Stimulated activated CD8-positive, alpha-beta memory T cell treated with anti-CD3 and anti-CD28 coated beads, Interleukin-15, amount 100 ng/mL, for 48 hours (primary cell): ENCODE measurements at regions not wholly inside any gene's neighbourhood (a gene's known extent, or its start where the extent isn't known, plus 50 kb on each side); places are given as distances from the start of the nearest gene placed in this dataset.
"Not testable (repeated sequence)": the region's sequence is repeated elsewhere in the genome, so short reads cannot be mapped to it uniquely, and the experiment has no call there.

Experiments used
- DNase-seq, 2 donors: peaks; one replicate each; pipeline ENCODE4 v3.0.0-alpha.2; 2020; ENCODE audit warnings: low read depth in 2 of 2

- DNase-seq: no peak
Observed at GRCh38 chr18:78268226-78268988, 711.2 kb upstream of the SALL3 start.

DNA sequence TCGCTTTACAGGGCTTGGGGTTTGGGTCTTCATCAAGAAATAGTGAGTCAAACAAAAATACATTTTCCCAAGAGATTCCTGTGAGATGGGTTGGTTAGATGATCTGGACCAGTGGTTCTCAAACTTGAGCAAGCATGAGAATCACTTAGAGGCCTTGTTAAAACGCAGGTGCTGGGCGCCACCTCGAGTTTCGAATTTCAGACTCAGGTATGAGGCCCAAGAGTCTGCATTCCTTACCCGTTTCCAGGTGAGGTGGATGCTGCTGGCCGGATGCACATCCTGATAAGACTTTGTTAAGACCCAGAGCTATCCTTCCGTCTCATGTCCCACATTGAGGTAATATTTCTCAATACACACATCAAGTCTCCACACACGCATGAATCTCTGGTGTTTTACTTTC, 707.8 kb upstream of the SALL3 start:
- no peak for DNase-seq

DNA sequence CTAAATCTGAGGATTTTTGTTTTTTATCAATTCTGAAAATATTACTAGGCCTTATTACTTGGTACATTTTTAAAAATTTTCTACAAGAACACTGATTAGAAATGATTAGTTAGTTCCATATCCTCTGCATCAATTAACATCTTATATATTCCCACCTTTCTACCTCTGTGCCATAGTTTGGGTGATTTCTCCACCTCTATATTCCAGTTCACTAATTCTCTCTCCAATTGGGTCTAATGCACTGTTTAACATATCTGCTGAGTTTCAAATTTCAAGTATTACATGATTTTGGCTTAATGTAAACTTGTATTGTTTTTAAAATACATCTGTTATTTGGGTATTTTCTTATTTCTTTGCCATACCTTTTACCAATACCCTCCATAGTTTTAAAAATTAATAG, 705.7 kb upstream of the SALL3 start:
- no peak for DNase-seq

GRCh38 chr18:78283425-78283824, 696.2 kb upstream of the SALL3 start:
- DNase-seq: not testable (repeated sequence)

DNA sequence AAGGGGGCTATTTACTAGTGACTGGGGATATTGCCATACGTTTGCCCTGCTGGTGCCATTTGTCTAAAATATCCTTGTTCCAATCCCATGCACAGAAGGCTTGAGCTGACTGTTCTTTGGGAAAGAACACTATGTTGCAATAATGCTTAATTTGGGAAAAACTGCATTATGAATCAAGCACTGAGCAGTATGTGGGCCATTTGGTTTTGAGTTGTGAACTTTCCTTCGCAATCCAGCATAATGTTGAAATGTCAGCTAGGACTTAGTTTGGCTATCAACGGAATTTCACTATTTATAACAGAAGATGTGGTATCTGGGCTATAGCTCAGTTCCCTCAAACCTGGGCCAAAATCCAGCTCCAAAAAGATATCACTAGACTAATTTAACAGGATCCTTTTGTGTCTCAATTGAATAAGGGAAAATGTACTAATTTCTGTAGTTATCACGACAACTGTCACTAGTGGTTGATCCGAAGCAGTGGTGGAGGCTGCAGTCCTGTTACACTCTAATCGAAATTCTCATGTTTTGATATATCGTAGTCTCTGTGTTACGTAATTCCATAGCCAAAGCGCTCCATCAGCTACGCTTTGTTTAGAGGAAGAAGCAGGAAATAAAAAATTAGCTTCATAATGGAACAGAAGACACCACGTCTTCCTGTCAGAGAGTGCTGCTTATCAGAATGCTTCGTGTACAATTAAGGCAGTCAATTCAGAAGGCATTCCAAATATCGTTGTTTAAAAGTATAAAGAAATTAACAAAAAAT, 686.8 kb upstream of the SALL3 start:
- no peak for DNase-seq

DNA sequence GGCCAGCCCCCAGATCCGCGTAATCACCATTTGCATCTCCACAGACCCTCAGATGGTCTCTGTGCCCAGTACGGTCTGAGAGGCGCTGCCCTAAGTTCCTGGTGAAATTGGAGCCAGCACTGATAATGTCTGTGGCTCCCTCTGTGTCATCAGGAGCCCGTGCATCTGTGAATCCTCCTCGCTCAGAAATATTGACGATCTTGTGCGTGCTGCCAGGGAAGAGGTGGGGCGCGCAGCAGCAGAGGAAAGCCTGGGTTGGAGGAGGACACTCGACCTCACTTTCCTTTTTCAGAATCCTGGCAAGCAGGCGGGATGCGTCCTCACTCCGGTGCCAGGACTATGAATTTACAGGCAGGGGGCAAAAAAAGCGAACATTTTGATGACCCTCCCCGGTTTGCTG, 686.1 kb upstream of the SALL3 start:
- no peak for DNase-seq

DNA sequence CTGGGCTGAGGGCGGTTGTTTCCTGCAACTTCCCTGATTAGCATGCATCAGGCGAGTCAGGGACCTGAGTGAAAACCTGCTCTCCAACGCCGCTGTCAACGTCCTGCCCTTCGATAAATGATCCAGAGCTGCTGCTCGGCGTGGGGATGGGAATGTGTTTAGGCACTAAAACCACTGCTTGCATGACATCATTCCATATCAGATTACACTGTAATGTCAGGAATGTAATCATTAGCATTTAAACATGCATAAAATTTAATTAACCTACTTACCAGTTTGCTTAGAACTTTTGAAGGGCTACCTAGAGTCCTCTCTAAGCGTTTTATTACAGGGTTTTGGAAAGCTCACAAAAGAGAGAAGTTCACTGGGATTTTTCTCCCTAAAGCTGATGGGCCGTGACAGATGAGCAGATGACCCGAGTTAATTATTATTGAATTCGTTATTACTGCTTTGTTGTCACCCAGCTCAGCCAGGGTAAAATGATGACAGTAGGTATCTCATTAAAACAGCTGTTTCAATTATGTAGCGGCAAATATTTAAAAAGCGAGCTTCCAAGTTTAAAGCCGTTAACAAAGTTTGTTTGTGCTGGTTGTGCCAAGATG, 685.6 kb upstream of the SALL3 start:
- no peak for DNase-seq

DNA sequence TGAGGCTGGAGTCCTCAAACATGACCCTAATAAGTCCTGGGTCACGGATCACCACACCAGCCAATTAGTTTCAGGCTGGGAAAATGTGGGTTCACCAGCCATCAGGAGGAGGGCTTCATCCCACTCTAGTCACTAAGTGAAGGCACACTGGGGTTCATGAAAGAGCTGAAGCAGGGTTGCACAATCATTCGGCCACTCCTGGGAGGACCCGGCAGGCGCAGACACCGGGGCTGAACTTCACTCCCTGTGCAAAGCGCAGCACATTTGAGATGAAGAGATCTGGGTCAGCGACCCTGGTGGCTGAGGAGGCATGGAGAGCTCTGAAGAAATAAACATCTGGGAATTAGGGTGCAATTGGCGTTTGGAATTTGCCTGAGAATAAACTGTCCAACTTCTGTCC, 684.4 kb upstream of the SALL3 start:
- DNase-seq: no peak

DNA sequence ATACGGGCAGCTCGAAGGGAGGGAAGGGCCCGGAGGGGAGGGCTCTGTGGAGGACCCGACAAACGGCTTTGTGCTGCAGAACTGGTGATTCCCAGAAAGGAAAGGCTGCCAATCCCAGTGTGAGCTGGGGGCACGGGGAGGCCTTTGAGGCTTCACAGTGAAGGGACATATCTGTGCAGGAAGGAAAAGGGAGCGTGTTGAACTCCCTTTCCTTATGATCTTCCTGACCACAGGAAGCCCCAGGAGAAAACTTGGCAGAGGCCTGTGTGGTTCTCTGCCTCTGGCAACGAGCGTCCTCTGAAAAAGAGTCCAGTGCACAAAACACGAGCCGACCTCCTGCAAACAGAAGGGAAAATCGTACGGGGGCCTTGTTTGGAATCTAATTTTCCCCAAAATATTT, 683.5 kb upstream of the SALL3 start:
- no peak for DNase-seq

- DNase-seq: no peak
Observed at GRCh38 chr18:78297048-78297447, 682.6 kb upstream of the SALL3 start.

- DNase-seq: no peak
Observed at GRCh38 chr18:78303519-78304191, 676.0 kb upstream of the SALL3 start.

GRCh38 chr18:78304192-78305164, 675.1 kb upstream of the SALL3 start:
- DNase-seq: no peak

DNA sequence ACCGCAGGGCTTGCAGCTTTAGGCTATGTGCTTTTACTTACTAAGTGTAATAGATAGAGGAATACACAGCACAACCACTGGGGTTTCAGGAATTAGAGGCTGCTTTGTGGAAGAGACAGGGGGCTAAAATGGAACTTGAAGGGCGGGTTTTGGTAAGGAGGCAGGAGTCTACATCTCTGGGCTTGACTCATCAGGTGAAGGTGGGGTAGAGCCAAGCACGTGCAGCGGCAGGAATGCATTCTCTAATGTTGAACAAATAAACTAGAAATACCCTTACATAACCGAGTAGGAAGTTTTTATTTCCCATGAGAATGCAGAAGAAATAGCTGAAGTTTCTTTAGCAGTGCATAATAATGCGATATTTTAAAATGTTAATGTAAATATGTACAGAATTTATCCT, 673.8 kb upstream of the SALL3 start:
- DNase-seq: no peak

GRCh38 chr18:78309307-78309706, 670.3 kb upstream of the SALL3 start:
- no peak for DNase-seq

- DNase-seq: no peak
Observed at GRCh38 chr18:78309924-78310323, 669.7 kb upstream of the SALL3 start.

DNA sequence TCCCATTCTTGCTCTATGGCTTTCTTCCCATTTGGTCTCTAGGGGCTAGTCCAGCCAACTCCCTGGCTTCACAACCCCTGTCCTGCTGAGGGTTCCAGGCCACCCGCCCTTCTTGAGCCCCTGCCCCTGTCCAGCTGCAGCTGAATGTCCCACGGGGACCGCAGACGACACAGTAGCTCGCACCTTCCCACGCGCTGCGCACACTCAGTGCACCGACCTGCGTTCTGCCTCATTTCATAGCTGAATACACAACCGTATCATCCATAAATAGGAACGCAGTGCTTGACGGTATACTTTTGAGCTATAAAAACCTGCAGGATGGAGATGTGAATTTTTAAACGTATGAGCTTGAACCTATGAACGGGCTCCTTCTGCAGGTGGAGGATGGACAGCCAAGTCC, 660.4 kb upstream of the SALL3 start:
- no peak for DNase-seq

DNA sequence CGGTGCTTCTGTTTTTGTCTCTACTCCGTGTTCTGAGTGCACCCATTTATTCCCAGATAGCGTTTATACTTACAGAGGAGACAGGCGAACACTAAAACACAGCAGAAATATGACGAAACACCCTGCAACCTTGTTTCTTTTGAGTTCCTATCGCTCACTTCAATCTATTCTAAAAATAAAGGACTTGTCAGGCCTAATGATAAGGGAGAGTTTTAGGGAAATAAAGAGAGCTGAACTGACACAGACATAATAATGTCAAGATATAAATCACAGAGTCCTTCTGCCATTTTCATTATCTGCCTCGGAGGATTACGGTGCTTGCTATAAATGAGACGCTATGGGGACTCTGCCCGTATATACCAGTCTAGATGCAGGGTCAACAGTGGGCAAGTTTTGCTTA, 659.7 kb upstream of the SALL3 start:
- no peak for DNase-seq

DNA sequence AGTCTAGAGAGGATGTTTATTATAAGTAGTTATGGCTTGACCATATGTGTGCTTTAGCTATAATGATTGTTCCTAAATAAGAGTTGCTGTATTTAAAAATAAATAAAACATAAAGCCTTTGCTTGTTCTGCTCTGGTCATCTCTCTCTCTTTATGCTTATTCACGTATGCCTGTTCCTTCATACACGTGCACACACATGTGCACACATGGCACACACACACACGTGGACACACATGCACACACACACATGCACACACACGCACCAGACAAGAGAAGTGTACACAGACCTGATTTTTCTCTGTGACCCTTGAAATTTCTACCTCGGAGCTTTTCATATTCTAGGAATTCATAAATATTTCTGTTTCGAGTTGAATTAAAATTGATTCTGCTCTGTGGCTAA, 658.2 kb upstream of the SALL3 start:
- DNase-seq: no peak

DNA sequence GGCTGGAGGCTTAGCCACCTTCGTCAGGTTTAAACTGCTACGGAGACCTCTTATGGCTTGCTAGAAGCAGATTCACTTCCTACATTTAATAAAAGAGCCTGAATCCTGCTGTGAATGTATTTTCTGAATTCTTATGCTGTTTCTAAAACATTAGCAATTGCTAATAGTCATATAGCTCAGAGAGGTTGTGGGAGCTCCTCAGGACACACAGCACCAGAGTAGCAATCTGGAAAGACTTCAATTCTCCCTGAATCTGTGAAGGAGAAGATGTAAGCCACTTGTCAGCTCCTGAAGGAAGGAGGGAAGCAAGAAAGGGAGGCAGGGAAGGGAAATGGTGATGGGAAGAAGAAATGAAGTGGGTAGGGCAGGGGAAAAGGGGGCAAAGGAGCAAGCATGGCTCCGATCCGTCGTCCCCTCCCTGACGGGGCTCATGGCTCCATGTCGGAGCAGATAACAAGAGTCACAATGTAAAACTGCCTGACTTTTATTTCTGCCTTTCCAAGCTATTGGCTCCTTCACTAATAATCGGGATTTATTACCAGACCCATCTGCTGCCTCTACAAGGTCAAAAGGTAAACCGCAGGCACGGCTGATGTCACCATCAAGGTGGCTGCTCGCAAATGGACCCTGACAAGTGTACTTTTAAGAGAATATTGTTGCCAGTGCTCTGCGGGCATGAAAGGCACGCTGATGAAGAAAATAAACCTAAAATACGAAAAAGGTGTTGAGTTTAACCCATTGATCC, 656.0 kb upstream of the SALL3 start:
- DNase-seq: no peak

DNA sequence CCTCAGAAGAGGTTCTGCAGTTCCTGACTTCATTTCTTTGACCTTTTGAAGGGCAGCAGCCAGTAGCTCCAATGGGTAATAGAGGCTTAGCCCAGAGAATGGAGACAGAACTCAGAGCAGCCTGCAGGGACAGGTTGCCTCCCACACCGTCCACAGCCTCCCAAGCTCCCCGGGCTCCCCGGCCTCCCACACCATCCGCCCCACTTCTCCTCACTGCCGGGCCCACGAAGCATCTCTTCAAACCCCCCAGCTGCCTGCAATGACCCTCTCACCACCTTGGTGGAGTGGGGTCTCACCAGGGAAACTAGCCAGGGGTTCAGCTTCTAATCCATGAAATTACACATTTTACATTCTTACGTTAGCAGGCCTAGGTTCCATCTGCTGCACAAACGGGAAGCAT, 652.0 kb upstream of the SALL3 start:
- no peak for DNase-seq

DNA sequence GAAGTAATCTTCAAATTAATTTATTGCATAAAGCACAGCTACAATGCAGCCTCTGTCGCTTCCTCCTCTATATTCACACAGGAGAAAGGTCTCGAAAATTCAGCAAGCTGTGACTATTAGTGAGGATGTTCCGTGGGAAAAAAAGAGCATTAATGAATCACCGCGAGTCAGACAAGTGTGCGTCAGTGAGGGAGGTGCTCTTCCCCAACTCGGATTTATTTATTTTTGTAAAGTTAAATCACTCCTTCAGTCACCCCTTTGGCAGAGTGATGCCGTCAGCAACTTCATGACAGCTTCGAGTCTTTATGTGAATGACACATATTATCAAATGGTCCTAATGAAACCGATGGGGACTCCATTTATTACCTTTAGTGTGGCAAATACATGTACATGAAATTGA, 648.9 kb upstream of the SALL3 start:
- no peak for DNase-seq
